Spleen (tissue), 7 donors: ENCODE measurements at regions not wholly inside any gene's neighbourhood (a gene's known extent, or its start where the extent isn't known, plus 50 kb on each side); places are given as distances from the start of the nearest gene placed in this dataset.

Source experiments
- CTCF ChIP-seq, 11 experiments: fragments of 200-600 bp in 7 of 11; fragments of 450-650 bp in 4 of 11; sonication (generic) in 4 of 11; IDR thresholded peaks in 8 of 11; conservative IDR thresholded peaks in 3 of 11; 1 replicate in 7 of 11; 2 replicates in 4 of 11; pipeline versions ENCODE4 v1.4.0 to v1.8.0; 2016 to 2021; ENCODE audit warnings: antibody characterized with exemption in 11 of 11, inconsistent platforms in 4 of 11, mild to moderate bottlenecking in 1 of 11
- POLR2A ChIP-seq, 3 donors: fragments of 450-650 bp; IDR thresholded peaks; one replicate each; pipeline ENCODE4 v1.5.1; 2017; ENCODE audit warnings: antibody characterized with exemption in 3 of 3, mild to moderate bottlenecking in 1 of 3
- donor health status: DM: no; HTN: no; CAD: no; lungs with moderate emphysema.
- donor health status: DM: no; HTN: no; CAD: no.
- donor health status: DM: no; HTN: no; CAD: no.

DNA sequence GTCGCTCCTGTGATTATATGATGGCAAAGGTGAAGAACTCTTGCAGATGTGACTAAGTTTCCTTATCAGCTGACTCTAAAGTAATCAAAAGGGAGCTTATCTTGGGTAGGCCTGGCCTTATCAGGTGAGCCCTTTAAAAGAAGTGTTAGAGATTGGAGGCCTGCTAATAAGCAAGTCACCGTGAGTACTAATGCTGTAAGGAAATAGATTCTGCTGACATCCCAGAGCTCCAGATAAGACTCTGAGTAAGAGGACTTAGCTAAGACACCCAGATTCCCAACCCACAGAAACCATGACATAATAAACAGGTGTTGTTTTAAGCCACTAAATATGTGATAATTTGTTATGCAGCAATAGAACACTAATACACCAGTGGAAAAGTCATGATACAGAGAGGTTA lies 99.9 kb upstream of the FAM20A start:
- TF ChIP-seq CTCF (IDR thresholded peaks at IDR 0.05 in 8 of 11, conservative IDR thresholded peaks at IDR 0.05 in 3 of 11) (no peak), POLR2A (IDR thresholded peaks at IDR 0.05) (no peak)
